HEK293T (cell line): ENCODE measurements at regions not wholly inside any gene's neighbourhood (a gene's known extent, or its start where the extent isn't known, plus 50 kb on each side); places are given as distances from the start of the nearest gene placed in this dataset.

Experiments used
- CTCF ChIA-PET: fragments of 350-600 bp; formaldehyde crosslinking; extraction: SDS; loops from one replicate; lab custom pipeline; 2021; ENCODE audit warnings: antibody characterized with exemption, inconsistent platforms; lab: Yijun Ruan, JAX
- POLR2A ChIA-PET: fragments of 350-600 bp; formaldehyde crosslinking; extraction: SDS; loops from one replicate; lab custom pipeline; 2020; ENCODE audit warnings: antibody characterized with exemption, inconsistent platforms; lab: Yijun Ruan, JAX
- DNase-seq: peaks from one replicate; pipeline ENCODE4 v3.0.0; 2012; ENCODE audit warnings: mixed read lengths; ENCODE audit errors: extremely low spot score
- ARNT ChIP-seq: fragments of 450-650 bp; IDR thresholded peaks from 2 replicates; pipeline ENCODE4 v1.6.1; 2017; ENCODE audit warnings: mild to moderate bottlenecking
- BHLHE40 ChIP-seq: fragments of 450-650 bp; IDR thresholded peaks from 2 replicates; pipeline ENCODE4 v1.6.1; 2016; ENCODE audit warnings: mild to moderate bottlenecking, moderate library complexity, borderline replicate concordance
- CTBP1 ChIP-seq: fragments of 450-650 bp; IDR thresholded peaks from 2 replicates; pipeline ENCODE4 v1.6.1; 2016; ENCODE audit warnings: borderline replicate concordance
- ELF4 ChIP-seq: fragments of 450-650 bp; IDR thresholded peaks from 2 replicates; pipeline ENCODE4 v1.6.1; 2017; ENCODE audit warnings: antibody characterized with exemption
- FOXA1 ChIP-seq: fragments of 450-650 bp; IDR thresholded peaks from 2 replicates; pipeline ENCODE4 v1.6.1; 2016; ENCODE audit warnings: mild to moderate bottlenecking
- FOXK2 ChIP-seq: fragments of 450-650 bp; IDR thresholded peaks from 2 replicates; pipeline ENCODE4 v1.6.1; 2016; ENCODE audit warnings: mild to moderate bottlenecking
- FOXM1 ChIP-seq: fragments of 450-650 bp; IDR thresholded peaks from 2 replicates; pipeline ENCODE4 v1.6.1; 2017; ENCODE audit warnings: mild to moderate bottlenecking, borderline replicate concordance
- HDGF ChIP-seq: fragments of 450-650 bp; IDR thresholded peaks from 2 replicates; pipeline ENCODE4 v1.6.1; 2017; ENCODE audit warnings: antibody characterized with exemption, borderline replicate concordance
- L3MBTL2 ChIP-seq: fragments of 450-650 bp; conservative IDR thresholded peaks from 2 replicates; pipeline ENCODE4 v1.6.1; 2016; ENCODE audit warnings: mild to moderate bottlenecking
- LEF1 ChIP-seq: fragments of 450-650 bp; IDR thresholded peaks from 2 replicates; pipeline ENCODE4 v1.6.1; 2017; ENCODE audit warnings: mild to moderate bottlenecking, borderline replicate concordance
- NFRKB ChIP-seq: fragments of 450-650 bp; IDR thresholded peaks from 2 replicates; pipeline ENCODE4 v1.6.1; 2016; ENCODE audit warnings: mild to moderate bottlenecking, moderate library complexity
- SP1 ChIP-seq: fragments of 450-650 bp; IDR thresholded peaks from 2 replicates; pipeline ENCODE4 v1.6.1; 2017
- SUZ12 ChIP-seq: fragments of 450-650 bp; IDR thresholded peaks from 2 replicates; pipeline ENCODE4 v1.6.1; 2016; ENCODE audit warnings: mild to moderate bottlenecking
- TARDBP ChIP-seq: fragments of 450-650 bp; IDR thresholded peaks from 2 replicates; pipeline ENCODE4 v1.6.1; 2016
- ZNF384 ChIP-seq: fragments of 450-650 bp; IDR thresholded peaks from 2 replicates; pipeline ENCODE4 v1.6.1; 2016
- TF ChIP-seq, protein P1 (sequence below): fragments of 450-650 bp; IDR thresholded peaks from 2 replicates; pipeline ENCODE4 v1.6.1; 2016

- CTCF ChIA-PET: no interaction called here
- TF ChIP-seq HDGF (no peak), BHLHE40 (no peak), FOXM1 (no peak), TARDBP (no peak), CTBP1 (no peak), ZNF384 (no peak), SP1 (no peak), FOXA1 (no peak), ARNT (no peak), FOXK2 (no peak)
- TF ChIP-seq, protein P1, sequence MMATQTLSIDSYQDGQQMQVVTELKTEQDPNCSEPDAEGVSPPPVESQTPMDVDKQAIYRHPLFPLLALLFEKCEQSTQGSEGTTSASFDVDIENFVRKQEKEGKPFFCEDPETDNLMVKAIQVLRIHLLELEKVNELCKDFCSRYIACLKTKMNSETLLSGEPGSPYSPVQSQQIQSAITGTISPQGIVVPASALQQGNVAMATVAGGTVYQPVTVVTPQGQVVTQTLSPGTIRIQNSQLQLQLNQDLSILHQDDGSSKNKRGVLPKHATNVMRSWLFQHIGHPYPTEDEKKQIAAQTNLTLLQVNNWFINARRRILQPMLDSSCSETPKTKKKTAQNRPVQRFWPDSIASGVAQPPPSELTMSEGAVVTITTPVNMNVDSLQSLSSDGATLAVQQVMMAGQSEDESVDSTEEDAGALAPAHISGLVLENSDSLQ: no peak
- POLR2A ChIA-PET: no interaction called here
- no peak for DNase-seq
Observed at GRCh38 chr11:72497731-72498130, 63.4 kb upstream of the CLPB start.

- CTCF ChIA-PET: interaction anchor here (0.7 to 1.1 kb wide), 2 partner anchors 9 to 22 kb away, joined by 3 to 4 read pairs; no protein-coding TSS in a partner anchor
- TF ChIP-seq SUZ12 (no peak), ELF4 (no peak), L3MBTL2 (no peak), NFRKB (no peak), FOXM1 (no peak), ZNF384 (no peak), FOXA1 (no peak)
- TF ChIP-seq, protein P1: no peak
- DNase-seq: no peak
- POLR2A ChIA-PET: no interaction called here
Observed at GRCh38 chr11:72494109-72494429, 59.7 kb upstream of the CLPB start.

GRCh38 chr11:72493426-72494108, 59.2 kb upstream of the CLPB start:
- TF ChIP-seq SP1: no peak
- TF ChIP-seq LEF1: no peak
- no peak for TF ChIP-seq L3MBTL2
- TF ChIP-seq HDGF: no peak
- no peak for DNase-seq
- ChIA-PET POLR2A (no interaction called here), CTCF (interaction anchor here (1.1 kb wide), 1 partner anchor 22 kb away, joined by 3 read pairs; no protein-coding TSS in a partner anchor)

DNA sequence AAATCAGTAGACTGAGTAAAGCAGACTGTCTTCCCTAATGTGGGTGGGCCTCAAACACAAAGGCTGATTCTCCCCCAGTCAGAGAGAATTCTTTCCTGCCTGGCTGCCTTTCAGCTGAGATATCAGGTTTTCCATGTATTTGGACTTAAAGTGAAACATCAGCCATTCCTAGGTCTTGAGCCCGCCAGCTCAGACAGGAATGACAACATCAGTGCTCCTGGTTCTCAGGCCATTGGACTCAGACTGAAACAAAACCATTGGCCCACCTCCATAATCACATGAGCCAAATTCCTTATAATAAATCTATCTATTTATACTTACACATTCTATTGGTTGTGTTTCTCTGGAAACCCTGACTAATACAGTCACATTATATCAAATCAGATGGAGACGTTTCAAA, 56.7 kb upstream of the CLPB start:
- no peak for TF ChIP-seq FOXA1
- ChIA-PET POLR2A (no interaction called here), CTCF (interaction anchor here (1.2 kb wide), 1 partner anchor 20 kb away, joined by 4 read pairs; no protein-coding TSS in a partner anchor)
- no peak for DNase-seq
